HCT116 (cell line): ENCODE measurements at regions not wholly inside any gene's neighbourhood (a gene's known extent, or its start where the extent isn't known, plus 50 kb on each side); places are given as distances from the start of the nearest gene placed in this dataset.

ENCODE experiments used
- CEBPB ChIP-seq: IDR thresholded peaks from 2 replicates; pipeline ENCODE4 v1.6.1; 2012; ENCODE audit warnings: low read depth
- EZH2 ChIP-seq: fragments of 200-600 bp; sonication (generic); IDR thresholded peaks from 2 replicates; pipeline ENCODE4 v1.6.1; 2017; ENCODE audit warnings: antibody characterized with exemption, mixed run types
- POLR2A ChIP-seq: IDR thresholded peaks from 2 replicates; pipeline ENCODE4 v1.7.0; 2011; ENCODE audit warnings: borderline replicate concordance; ENCODE audit not compliant: insufficient read depth, insufficient read length; ENCODE audit errors: extremely low read depth
- POLR2AphosphoS5 ChIP-seq: IDR thresholded peaks from 2 replicates; pipeline ENCODE4 v1.6.1; 2011; ENCODE audit warnings: mild to moderate bottlenecking, low read depth, low read length, moderate library complexity
- SIN3A ChIP-seq: IDR thresholded peaks from 2 replicates; pipeline ENCODE4 v1.6.1; 2012; ENCODE audit warnings: low read depth
- TCF7L2 ChIP-seq: IDR thresholded peaks from 2 replicates; pipeline ENCODE4 v1.7.0; 2011; ENCODE audit warnings: borderline replicate concordance, inconsistent platforms; ENCODE audit not compliant: insufficient read depth, insufficient read length; ENCODE audit errors: extremely low read depth
- YY1 ChIP-seq: IDR thresholded peaks from 2 replicates; pipeline ENCODE4 v1.6.1; 2011; ENCODE audit warnings: low read length, low read depth, moderate library complexity, mild to moderate bottlenecking; ENCODE audit not compliant: insufficient replicate concordance; ENCODE audit errors: extremely low read depth
- ZNF274 ChIP-seq: fragments of 200-500 bp; sonication (Bioruptor generic); IDR thresholded peaks from 2 replicates; pipeline ENCODE4 v1.6.1; 2014; ENCODE audit warnings: mild to moderate bottlenecking, low read depth, low read length, inconsistent platforms
- TF ChIP-seq, protein P1 (sequence below), 3 experiments: fragments of 200-600 bp in 1 of 3; sonication (generic) in 1 of 3; IDR thresholded peaks in 2 of 3; conservative IDR thresholded peaks in 1 of 3; 2 replicates each; pipeline ENCODE4 v1.5.1; 2012 to 2017; ENCODE audit warnings: low read depth in 2 of 3, low read length in 2 of 3, antibody characterized with exemption in 1 of 3, borderline replicate concordance in 1 of 3, control low read depth in 1 of 3, mild to moderate bottlenecking in 1 of 3, mixed read lengths in 1 of 3, mixed run types in 1 of 3, moderate library complexity in 1 of 3; ENCODE audit not compliant: insufficient read depth in 1 of 3
- TF ChIP-seq, protein P2 (sequence below): IDR thresholded peaks from 2 replicates; pipeline ENCODE4 v1.6.1; 2012
- TF ChIP-seq, protein P3 (sequence below): IDR thresholded peaks from 2 replicates; pipeline ENCODE4 v1.6.1; 2012; ENCODE audit warnings: low read depth

DNA sequence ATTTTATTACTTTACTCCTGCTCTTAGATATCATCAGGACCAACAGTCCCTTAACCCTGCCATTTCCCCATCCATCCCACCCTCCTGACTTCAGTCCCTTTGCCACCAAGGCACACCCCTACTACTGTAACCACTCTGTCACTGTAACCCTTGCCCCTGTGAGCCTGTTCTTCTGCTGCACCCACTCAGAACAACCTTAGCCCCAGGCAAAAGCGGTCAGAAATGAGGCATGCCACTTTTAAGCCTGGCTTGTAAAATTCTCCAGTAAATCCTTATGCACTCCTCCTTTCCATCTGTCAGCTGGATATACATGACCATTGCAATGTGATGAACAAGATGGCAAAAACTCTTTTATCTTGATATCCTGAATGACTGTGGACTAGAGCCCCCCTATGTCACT, 555.0 kb upstream of the PLXNA2 start:
- TF ChIP-seq, protein P1, sequence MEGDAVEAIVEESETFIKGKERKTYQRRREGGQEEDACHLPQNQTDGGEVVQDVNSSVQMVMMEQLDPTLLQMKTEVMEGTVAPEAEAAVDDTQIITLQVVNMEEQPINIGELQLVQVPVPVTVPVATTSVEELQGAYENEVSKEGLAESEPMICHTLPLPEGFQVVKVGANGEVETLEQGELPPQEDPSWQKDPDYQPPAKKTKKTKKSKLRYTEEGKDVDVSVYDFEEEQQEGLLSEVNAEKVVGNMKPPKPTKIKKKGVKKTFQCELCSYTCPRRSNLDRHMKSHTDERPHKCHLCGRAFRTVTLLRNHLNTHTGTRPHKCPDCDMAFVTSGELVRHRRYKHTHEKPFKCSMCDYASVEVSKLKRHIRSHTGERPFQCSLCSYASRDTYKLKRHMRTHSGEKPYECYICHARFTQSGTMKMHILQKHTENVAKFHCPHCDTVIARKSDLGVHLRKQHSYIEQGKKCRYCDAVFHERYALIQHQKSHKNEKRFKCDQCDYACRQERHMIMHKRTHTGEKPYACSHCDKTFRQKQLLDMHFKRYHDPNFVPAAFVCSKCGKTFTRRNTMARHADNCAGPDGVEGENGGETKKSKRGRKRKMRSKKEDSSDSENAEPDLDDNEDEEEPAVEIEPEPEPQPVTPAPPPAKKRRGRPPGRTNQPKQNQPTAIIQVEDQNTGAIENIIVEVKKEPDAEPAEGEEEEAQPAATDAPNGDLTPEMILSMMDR (IDR thresholded peaks at IDR 0.05 in 2 of 3, conservative IDR thresholded peaks at IDR 0.05 in 1 of 3; ENCODE audit: borderline replicate concordance in 1 of 3, insufficient read depth in 1 of 3, low read depth in 2 of 3, low read length in 2 of 3), result no peak
- TF ChIP-seq POLR2A (no peak), EZH2 (no peak), CEBPB (no peak), YY1 (no peak), TCF7L2 (no peak), ZNF274 (no peak), POLR2AphosphoS5 (no peak), SIN3A (no peak)
- TF ChIP-seq, protein P2, sequence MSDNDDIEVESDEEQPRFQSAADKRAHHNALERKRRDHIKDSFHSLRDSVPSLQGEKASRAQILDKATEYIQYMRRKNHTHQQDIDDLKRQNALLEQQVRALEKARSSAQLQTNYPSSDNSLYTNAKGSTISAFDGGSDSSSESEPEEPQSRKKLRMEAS, result no peak
- TF ChIP-seq, protein P3, sequence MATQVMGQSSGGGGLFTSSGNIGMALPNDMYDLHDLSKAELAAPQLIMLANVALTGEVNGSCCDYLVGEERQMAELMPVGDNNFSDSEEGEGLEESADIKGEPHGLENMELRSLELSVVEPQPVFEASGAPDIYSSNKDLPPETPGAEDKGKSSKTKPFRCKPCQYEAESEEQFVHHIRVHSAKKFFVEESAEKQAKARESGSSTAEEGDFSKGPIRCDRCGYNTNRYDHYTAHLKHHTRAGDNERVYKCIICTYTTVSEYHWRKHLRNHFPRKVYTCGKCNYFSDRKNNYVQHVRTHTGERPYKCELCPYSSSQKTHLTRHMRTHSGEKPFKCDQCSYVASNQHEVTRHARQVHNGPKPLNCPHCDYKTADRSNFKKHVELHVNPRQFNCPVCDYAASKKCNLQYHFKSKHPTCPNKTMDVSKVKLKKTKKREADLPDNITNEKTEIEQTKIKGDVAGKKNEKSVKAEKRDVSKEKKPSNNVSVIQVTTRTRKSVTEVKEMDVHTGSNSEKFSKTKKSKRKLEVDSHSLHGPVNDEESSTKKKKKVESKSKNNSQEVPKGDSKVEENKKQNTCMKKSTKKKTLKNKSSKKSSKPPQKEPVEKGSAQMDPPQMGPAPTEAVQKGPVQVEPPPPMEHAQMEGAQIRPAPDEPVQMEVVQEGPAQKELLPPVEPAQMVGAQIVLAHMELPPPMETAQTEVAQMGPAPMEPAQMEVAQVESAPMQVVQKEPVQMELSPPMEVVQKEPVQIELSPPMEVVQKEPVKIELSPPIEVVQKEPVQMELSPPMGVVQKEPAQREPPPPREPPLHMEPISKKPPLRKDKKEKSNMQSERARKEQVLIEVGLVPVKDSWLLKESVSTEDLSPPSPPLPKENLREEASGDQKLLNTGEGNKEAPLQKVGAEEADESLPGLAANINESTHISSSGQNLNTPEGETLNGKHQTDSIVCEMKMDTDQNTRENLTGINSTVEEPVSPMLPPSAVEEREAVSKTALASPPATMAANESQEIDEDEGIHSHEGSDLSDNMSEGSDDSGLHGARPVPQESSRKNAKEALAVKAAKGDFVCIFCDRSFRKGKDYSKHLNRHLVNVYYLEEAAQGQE, result no peak
